ENCODE measurements at regions not wholly inside any gene's neighbourhood (a gene's known extent, or its start where the extent isn't known, plus 50 kb on each side); places are given as distances from the start of the nearest gene placed in this dataset.

- TF ChIP-seq CTCF (conservative IDR thresholded peaks at IDR 0.05; ENCODE audit: low read depth, low read length) (no peak), EZH2 (IDR thresholded peaks at IDR 0.05; ENCODE audit: borderline replicate concordance, low read depth, low read length, poor library complexity, severe bottlenecking) (no peak)
Measured at GRCh38 chr5:120093178-120093577, 370.9 kb upstream of the PRR16 start.
